ENCODE measurements at regions not wholly inside any gene's neighbourhood (a gene's known extent, or its start where the extent isn't known, plus 50 kb on each side); places are given as distances from the start of the nearest gene placed in this dataset.

- no peak for TF ChIP-seq REST (IDR thresholded peaks at IDR 0.05)
- TF ChIP-seq ZNF302 (CRISPR knock-in tag; IDR thresholded peaks at IDR 0.05): no peak
- no peak for TF ChIP-seq MAFK (IDR thresholded peaks at IDR 0.05; ENCODE audit: partially characterized antibody)
These were observed 56.4 kb upstream of the RUNX3 start (continued) for GRCh38 chr1:24986372-24986965.

DNA sequence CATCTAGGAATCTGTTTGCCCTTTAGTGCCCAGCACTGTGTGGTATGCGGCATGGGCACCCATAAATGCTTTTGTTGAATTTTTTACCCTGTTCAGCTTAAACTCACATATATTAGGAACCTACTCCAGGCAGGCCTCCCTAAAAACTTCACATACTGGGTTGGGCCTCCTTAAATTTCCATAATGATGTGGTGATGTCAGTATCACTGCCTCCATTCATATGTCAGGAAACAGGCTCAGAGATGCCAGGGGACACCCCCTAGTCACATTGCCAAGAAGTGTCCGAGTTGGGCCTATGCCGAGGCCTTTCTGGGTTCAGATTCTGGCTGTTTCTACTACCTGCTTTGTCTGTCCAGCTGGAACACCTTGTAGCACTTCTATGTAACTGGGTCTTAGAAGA is 55.7 kb upstream of the RUNX3 start:
- DNase-seq (ENCODE audit: low read depth in 1 of 2, low spot score in 1 of 2): no peak
- WGBS (ENCODE audit: missing lambda C conversion rate): 71% methylated on average over 3 of the region's 3 CpGs
- Histone ChIP-seq H3K4me1 (no peaks in the 10 kb centered on the region), H3K4me3 (no peak overlapping the region), H3K9me3 (no peaks in the 10 kb centered on the region), H3K27ac (no peak overlapping the region), H3K4me2 (no peak overlapping the region)
- no peak for FAIRE-seq
- ATAC-seq: no peak
- TF ChIP-seq TP53 (CRISPR knock-in tag; IDR thresholded peaks at IDR 0.05): no peak
- TF ChIP-seq, protein P1, sequence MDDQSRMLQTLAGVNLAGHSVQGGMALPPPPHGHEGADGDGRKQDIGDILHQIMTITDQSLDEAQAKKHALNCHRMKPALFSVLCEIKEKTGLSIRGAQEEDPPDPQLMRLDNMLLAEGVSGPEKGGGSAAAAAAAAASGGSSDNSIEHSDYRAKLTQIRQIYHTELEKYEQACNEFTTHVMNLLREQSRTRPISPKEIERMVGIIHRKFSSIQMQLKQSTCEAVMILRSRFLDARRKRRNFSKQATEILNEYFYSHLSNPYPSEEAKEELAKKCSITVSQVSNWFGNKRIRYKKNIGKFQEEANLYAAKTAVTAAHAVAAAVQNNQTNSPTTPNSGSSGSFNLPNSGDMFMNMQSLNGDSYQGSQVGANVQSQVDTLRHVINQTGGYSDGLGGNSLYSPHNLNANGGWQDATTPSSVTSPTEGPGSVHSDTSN (IDR thresholded peaks at IDR 0.05): no peak
- no peak for TF ChIP-seq CHD4 (IDR thresholded peaks at IDR 0.05; ENCODE audit: borderline replicate concordance)
- no peak for TF ChIP-seq TFCP2L1 (CRISPR knock-in tag; IDR thresholded peaks at IDR 0.05)
- no peak for TF ChIP-seq ESRRA (IDR thresholded peaks at IDR 0.05; ENCODE audit: borderline replicate concordance, low read length)
- TF ChIP-seq POLR2AphosphoS2 (conservative IDR thresholded peaks at IDR 0.05; ENCODE audit: low read length): no peak
- TF ChIP-seq HEYL (CRISPR knock-in tag; IDR thresholded peaks at IDR 0.05): no peak
- no peak for TF ChIP-seq RNF2 (IDR thresholded peaks at IDR 0.05; ENCODE audit: borderline replicate concordance, low read depth)
- CTCF ChIA-PET: interaction anchor here (1.4 kb wide), 1 partner anchor 106 kb away, joined by 3 read pairs; no protein-coding TSS in a partner anchor
- POLR2A ChIA-PET: no interaction called here

DNA sequence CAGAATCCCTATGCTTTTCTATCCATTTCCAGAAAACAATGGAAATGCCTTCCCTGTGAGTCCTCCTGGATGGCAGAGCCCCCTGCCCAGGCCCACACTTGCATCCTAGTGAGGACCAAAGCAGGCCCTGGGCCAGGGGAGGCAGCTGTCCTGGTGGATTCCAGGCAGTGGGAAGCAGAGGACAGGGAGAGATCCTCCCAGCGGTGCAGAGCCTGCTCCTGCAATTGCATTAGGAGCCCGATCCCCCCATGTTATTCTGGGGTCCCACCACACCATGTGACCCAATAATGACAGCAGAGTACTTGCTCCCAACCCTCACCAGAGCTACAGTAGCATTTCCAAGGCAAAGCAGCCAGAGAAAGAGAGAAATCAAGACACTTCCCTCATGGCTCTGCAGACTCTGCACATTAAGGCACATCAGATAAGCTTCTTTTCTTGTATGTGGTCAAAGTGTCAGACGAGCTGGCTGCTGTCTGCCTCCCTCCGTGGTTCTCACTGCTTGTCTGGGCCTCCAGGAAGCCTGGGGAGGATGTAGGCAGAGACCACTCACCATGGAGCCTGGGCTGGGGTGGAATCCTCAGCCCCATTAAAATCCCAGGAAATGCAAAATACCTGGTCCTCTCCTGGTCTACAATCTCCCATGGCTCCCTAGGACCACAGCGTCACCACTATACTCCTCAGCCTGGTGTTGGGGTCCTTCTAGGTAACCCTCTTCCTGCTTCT is 54.9 kb upstream of the RUNX3 start:
- DNase-seq (ENCODE audit: low read depth in 1 of 2, low spot score in 1 of 2): no peak
- no peak overlapping the region for H3K4me3 ChIP-seq
- no peak for ATAC-seq
- no peak for FAIRE-seq
- no peaks in the 10 kb centered on the region for H3K4me1 ChIP-seq
- H3K4me2 ChIP-seq: no peak overlapping the region
- WGBS (ENCODE audit: missing lambda C conversion rate): 43% methylated on average over 5 of the region's 5 CpGs
- ChIA-PET POLR2A (no interaction called here), CTCF (interaction anchor here (0.8 to 1.4 kb wide), 2 partner anchors 11 to 105 kb away, joined by 3 read pairs; no protein-coding TSS in a partner anchor)
- no peaks in the 10 kb centered on the region for H3K9me3 ChIP-seq
- no peak overlapping the region for H3K27ac ChIP-seq
- TF ChIP-seq PHF8 (IDR thresholded peaks at IDR 0.05; ENCODE audit: borderline replicate concordance, low read depth): no peak
- TF ChIP-seq HES2 (IDR thresholded peaks at IDR 0.05): no peak
- no peak for TF ChIP-seq RFX5 (IDR thresholded peaks at IDR 0.05)
- TF ChIP-seq REST (IDR thresholded peaks at IDR 0.05): no peak

All from A549 (cell line).